Neural crest cell (in vitro differentiated cells): ENCODE measurements at regions not wholly inside any gene's neighbourhood (a gene's known extent, or its start where the extent isn't known, plus 50 kb on each side); places are given as distances from the start of the nearest gene placed in this dataset.
"Not testable (repeated sequence)": the region's sequence is repeated elsewhere in the genome, so short reads cannot be mapped to it uniquely, and the experiment has no call there.

ENCODE experiments used
- DNase-seq: peaks from one replicate; pipeline ENCODE4 v3.0.0; 2021; ENCODE audit warnings: low read depth, mixed read lengths, low spot score
- H3K27ac Mint-ChIP-seq: one replicate; pipeline ENCODE4 v1.8.0; 2021; ENCODE audit warnings: mild to moderate bottlenecking, mixed read lengths; ENCODE audit not compliant: unreplicated experiment
- H3K27me3 Mint-ChIP-seq: 2 replicates; pipeline ENCODE4 v1.8.0; 2021; ENCODE audit warnings: low read depth, mild to moderate bottlenecking, mixed read lengths
- H3K36me3 Mint-ChIP-seq: 2 replicates; pipeline ENCODE4 v1.8.0; 2021; ENCODE audit warnings: low read depth, mild to moderate bottlenecking, mixed read lengths
- H3K4me1 Mint-ChIP-seq: 2 replicates; pipeline ENCODE4 v1.8.0; 2021; ENCODE audit warnings: mixed read lengths
- H3K4me3 Mint-ChIP-seq: one replicate; pipeline ENCODE4 v1.8.0; 2021; ENCODE audit warnings: mild to moderate bottlenecking, mixed read lengths
- H3K9me3 Mint-ChIP-seq: 2 replicates; pipeline ENCODE4 v1.8.0; 2021; ENCODE audit warnings: mixed read lengths
- CTCF ChIP-seq: fragments of 200-600 bp; sonication (generic); conservative IDR thresholded peaks from 2 replicates; pipeline ENCODE4 v1.5.0; 2021; ENCODE audit warnings: antibody characterized with exemption, mild to moderate bottlenecking

GRCh38 chr1:96588416-96588995 is 133.1 kb upstream of the PTBP2 start:
- H3K27ac Mint-ChIP-seq: no peak overlapping the region
- H3K4me3 Mint-ChIP-seq: no peak overlapping the region
- no peak for DNase-seq
- H3K4me1 Mint-ChIP-seq: peaks cover 15% of the 10 kb centered on the region
- H3K36me3 Mint-ChIP-seq: peaks cover 3% of the 10 kb centered on the region
- peaks cover 5% of the 10 kb centered on the region for H3K9me3 Mint-ChIP-seq
- TF ChIP-seq CTCF: no peak
- no peaks in the 10 kb centered on the region for H3K27me3 Mint-ChIP-seq

DNA sequence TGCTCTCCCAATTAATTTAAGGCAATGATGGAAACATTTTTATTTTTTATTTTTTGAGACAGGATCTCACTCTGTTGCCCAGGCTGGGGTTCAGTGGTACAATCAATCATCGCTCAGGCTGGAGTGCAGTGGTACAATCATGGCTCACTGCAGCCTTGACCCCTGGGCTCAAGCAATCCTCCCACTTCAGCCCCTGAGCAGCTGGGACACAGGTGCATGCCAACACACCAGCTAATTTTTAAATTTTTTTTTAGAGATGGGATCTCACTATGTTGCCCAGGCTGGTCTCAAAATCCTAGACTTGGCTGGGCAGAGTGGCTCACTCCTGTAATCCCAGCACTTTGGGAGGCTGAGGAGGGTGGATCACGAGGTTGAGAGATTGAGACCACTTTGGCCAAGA is 126.1 kb upstream of the PTBP2 start:
- H3K36me3 Mint-ChIP-seq: not testable (repeated sequence)

GRCh38 chr1:96596226-96596922 is 125.2 kb upstream of the PTBP2 start:
- Mint-ChIP-seq H3K27ac (no peak overlapping the region), H3K27me3 (no peaks in the 10 kb centered on the region)

More for the DNA sequence above, 126.1 kb upstream of the PTBP2 start:
- peaks cover 42% of the 10 kb centered on the region for H3K4me1 Mint-ChIP-seq
- H3K27ac Mint-ChIP-seq, DNase-seq, H3K9me3 Mint-ChIP-seq, H3K27me3 Mint-ChIP-seq, H3K4me3 Mint-ChIP-seq: not testable (repeated sequence)

GRCh38 chr1:96597218-96597617 is 124.4 kb upstream of the PTBP2 start:
- peaks cover 6% of the 10 kb centered on the region for H3K9me3 Mint-ChIP-seq
- H3K4me1 Mint-ChIP-seq: peaks cover 53% of the 10 kb centered on the region
- no peak for TF ChIP-seq CTCF
- no peak overlapping the region for H3K27ac Mint-ChIP-seq
- DNase-seq: no peak
- no peak overlapping the region for H3K4me3 Mint-ChIP-seq
- H3K27me3 Mint-ChIP-seq: no peaks in the 10 kb centered on the region
- peaks cover 6% of the 10 kb centered on the region for H3K36me3 Mint-ChIP-seq

More at GRCh38 chr1:96596226-96596922, 125.2 kb upstream of the PTBP2 start:
- peak overlapping the region; percentile 2 for H3K4me3 Mint-ChIP-seq
- peaks cover 6% of the 10 kb centered on the region for H3K9me3 Mint-ChIP-seq
- peaks cover 3% of the 10 kb centered on the region for H3K36me3 Mint-ChIP-seq
- DNase-seq: peak; percentile 41
- peak; percentile 63 for TF ChIP-seq CTCF
- peaks cover 47% of the 10 kb centered on the region for H3K4me1 Mint-ChIP-seq

DNA sequence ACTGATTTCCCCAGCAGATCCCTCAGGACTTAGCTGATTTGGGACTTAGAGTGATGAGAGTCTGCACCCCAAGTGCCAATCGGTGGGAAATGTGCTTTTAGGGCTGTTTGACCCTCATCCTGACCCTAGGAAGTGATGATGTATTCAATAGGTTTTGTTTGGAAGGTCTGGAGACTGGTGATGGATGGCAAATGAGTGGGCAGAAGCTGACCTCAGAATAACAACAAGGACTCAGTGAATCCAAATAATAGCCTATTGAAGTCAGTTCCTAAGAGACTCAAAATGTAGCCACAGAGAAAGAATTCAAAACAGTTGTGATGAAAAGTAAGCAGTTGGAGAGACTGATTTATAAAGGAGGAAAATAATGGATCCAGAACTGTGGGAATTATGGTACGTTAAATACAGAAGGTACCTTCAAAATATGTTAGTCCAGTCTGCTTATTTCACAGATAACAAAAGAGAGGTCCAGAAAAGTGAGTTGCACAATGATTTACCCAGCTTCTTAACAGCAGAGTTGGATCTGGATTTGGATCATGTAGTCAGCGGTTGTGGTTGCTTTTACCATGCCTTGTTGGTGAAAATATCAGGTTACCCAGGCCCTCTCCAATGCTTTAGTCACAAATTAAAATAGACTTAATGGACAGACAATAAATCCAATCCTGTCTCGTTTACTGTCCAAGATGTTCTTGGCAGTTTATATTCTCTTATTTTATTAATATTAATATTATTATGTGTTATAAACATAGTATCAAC is 123.0 kb upstream of the PTBP2 start:
- peaks cover 2% of the 10 kb centered on the region for H3K36me3 Mint-ChIP-seq
- H3K27ac Mint-ChIP-seq: peak overlapping the region; percentile 97

GRCh38 chr1:96604620-96605019 is 117.0 kb upstream of the PTBP2 start:
- H3K9me3 Mint-ChIP-seq, H3K36me3 Mint-ChIP-seq, H3K27ac Mint-ChIP-seq, H3K27me3 Mint-ChIP-seq, H3K4me3 Mint-ChIP-seq, DNase-seq: not testable (repeated sequence)
- peaks cover 12% of the 10 kb centered on the region for H3K4me1 Mint-ChIP-seq

More for the DNA sequence above, 123.0 kb upstream of the PTBP2 start:
- H3K4me3 Mint-ChIP-seq: peak overlapping the region; percentile 72
- peak; percentile 11 for DNase-seq
- no peaks in the 10 kb centered on the region for H3K27me3 Mint-ChIP-seq
- H3K4me1 Mint-ChIP-seq: peaks cover 53% of the 10 kb centered on the region
- peaks cover 4% of the 10 kb centered on the region for H3K9me3 Mint-ChIP-seq
- TF ChIP-seq CTCF: no peak

DNA sequence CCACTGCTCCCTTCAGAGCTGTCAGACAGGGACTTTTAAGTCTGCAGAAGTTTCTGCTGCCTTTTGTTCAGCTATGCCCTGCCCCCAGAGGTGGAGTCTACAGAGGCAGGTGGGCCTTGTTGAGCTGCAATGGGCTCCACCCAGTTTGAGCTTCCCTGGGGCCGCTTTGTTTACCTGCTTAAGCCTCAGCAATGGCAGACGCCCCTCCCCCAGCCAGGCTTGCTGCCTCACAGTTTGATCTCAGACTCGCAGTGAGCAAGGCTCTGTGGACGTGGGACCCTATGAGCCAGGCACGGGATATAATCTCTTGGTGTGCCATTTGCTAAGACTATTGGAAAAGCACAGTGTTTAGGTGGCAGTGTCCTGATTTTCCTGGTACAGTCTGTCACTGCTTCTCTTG is 104.2 kb upstream of the PTBP2 start:
- H3K27me3 Mint-ChIP-seq, H3K4me3 Mint-ChIP-seq, H3K9me3 Mint-ChIP-seq, H3K36me3 Mint-ChIP-seq, H3K27ac Mint-ChIP-seq, H3K4me1 Mint-ChIP-seq, DNase-seq: not testable (repeated sequence)
